ENCODE measurements at regions not wholly inside any gene's neighbourhood (a gene's known extent, or its start where the extent isn't known, plus 50 kb on each side); places are given as distances from the start of the nearest gene placed in this dataset.

DNA sequence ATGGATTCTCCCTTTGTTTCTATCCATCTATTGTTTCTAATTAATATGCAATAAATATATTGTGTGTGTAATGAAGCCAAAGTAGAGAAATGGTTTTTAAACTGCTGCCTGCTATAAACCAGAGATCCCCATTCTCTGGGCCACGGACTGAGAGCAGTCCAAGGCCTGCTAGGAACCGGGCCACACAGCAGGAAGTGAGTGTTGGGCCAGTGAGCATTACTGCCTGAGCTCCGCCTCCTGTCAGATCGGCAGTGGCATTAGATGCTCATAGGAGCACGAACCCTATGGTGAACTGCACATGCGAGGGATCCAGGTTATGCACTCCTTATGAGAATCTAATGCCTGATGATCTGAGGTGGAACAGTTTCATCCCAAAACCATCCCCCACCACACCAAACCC lies 85.2 kb upstream of the POMGNT2 start:
- TF ChIP-seq, protein P1, sequence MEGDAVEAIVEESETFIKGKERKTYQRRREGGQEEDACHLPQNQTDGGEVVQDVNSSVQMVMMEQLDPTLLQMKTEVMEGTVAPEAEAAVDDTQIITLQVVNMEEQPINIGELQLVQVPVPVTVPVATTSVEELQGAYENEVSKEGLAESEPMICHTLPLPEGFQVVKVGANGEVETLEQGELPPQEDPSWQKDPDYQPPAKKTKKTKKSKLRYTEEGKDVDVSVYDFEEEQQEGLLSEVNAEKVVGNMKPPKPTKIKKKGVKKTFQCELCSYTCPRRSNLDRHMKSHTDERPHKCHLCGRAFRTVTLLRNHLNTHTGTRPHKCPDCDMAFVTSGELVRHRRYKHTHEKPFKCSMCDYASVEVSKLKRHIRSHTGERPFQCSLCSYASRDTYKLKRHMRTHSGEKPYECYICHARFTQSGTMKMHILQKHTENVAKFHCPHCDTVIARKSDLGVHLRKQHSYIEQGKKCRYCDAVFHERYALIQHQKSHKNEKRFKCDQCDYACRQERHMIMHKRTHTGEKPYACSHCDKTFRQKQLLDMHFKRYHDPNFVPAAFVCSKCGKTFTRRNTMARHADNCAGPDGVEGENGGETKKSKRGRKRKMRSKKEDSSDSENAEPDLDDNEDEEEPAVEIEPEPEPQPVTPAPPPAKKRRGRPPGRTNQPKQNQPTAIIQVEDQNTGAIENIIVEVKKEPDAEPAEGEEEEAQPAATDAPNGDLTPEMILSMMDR (IDR thresholded peaks at IDR 0.05): no peak
- TF ChIP-seq RAD21 (conservative IDR thresholded peaks at IDR 0.05 in 1 of 2, IDR thresholded peaks at IDR 0.05 in 1 of 2) (no peak), CBX8 (IDR thresholded peaks at IDR 0.05) (no peak), POLR2A (IDR thresholded peaks at IDR 0.05; ENCODE audit: low read length) (no peak), ESRRA (IDR thresholded peaks at IDR 0.05; ENCODE audit: borderline replicate concordance, low read length) (no peak), MAFK (IDR thresholded peaks at IDR 0.05; ENCODE audit: partially characterized antibody) (no peak), EP300 (IDR thresholded peaks at IDR 0.05) (no peak), SMC3 (IDR thresholded peaks at IDR 0.05) (no peak)
- TF ChIP-seq, protein P2, sequence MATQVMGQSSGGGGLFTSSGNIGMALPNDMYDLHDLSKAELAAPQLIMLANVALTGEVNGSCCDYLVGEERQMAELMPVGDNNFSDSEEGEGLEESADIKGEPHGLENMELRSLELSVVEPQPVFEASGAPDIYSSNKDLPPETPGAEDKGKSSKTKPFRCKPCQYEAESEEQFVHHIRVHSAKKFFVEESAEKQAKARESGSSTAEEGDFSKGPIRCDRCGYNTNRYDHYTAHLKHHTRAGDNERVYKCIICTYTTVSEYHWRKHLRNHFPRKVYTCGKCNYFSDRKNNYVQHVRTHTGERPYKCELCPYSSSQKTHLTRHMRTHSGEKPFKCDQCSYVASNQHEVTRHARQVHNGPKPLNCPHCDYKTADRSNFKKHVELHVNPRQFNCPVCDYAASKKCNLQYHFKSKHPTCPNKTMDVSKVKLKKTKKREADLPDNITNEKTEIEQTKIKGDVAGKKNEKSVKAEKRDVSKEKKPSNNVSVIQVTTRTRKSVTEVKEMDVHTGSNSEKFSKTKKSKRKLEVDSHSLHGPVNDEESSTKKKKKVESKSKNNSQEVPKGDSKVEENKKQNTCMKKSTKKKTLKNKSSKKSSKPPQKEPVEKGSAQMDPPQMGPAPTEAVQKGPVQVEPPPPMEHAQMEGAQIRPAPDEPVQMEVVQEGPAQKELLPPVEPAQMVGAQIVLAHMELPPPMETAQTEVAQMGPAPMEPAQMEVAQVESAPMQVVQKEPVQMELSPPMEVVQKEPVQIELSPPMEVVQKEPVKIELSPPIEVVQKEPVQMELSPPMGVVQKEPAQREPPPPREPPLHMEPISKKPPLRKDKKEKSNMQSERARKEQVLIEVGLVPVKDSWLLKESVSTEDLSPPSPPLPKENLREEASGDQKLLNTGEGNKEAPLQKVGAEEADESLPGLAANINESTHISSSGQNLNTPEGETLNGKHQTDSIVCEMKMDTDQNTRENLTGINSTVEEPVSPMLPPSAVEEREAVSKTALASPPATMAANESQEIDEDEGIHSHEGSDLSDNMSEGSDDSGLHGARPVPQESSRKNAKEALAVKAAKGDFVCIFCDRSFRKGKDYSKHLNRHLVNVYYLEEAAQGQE (IDR thresholded peaks at IDR 0.05): no peak
- TF ChIP-seq, protein P3, sequence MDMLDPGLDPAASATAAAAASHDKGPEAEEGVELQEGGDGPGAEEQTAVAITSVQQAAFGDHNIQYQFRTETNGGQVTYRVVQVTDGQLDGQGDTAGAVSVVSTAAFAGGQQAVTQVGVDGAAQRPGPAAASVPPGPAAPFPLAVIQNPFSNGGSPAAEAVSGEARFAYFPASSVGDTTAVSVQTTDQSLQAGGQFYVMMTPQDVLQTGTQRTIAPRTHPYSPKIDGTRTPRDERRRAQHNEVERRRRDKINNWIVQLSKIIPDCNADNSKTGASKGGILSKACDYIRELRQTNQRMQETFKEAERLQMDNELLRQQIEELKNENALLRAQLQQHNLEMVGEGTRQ (IDR thresholded peaks at IDR 0.05): no peak

Measured in A549 (cell line).